COLO668 (cell line): ENCODE measurements at regions not wholly inside any gene's neighbourhood (a gene's known extent, or its start where the extent isn't known, plus 50 kb on each side); places are given as distances from the start of the nearest gene placed in this dataset.

Source experiments
- DNase-seq: peaks from one replicate; lab custom pipeline; 2025; ENCODE audit not compliant: unreplicated experiment; lab: John Stamatoyannopoulos, UW

DNA sequence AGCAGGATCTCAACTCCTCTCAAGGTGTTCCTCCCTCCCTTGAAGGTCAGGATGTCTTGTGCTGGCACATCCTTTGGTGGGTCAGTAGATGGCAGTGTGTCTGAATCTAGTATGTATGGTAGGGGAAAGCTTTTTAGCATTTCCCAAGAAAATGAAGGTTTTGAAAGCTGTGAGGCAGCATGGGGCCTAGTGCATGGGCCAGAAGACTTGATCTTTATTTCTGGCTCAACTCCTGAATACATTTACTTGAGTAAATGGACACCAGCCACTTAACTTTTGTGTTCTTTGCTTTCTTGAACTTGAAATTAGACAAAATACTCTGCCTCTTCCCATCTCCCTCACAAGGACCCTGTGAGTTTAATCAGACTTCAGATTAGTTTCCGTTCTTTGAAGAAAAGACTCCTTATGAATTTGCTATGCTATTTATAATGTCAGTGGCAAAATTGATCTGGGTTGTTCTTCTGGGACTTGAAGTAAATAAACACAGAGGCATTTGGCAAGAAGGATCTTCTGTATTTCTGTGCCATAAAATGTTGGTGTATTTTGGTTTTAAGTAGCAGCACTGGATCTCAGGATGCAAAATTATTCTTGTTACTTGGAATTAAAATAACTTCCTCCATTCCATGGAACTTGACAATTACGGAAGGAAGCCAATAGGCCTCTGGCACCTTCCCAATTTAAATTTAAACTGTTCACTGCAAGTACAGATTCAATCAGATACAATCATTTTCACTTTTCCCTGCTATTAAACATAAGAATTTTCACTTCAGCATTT, 288.8 kb downstream of the CASP12 start:
- DNase-seq: no peak

DNA sequence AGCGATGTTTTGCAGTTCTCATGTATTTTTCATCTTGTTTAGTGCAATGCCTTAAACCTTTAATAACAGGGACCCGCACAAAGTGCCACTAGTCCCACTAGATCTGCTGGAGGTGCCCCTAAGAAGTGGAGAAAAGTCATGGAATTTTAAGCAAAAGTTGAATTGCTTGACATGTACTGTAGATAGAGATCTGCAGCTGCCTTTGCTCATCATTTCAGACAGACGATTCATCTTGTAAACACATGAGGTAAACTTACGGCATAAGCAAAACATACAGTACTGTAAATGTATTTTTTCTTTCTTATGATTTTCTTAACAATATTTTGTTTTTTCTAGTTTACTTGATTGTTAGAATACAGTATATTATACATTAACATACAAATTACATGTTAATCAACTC, 295.6 kb downstream of the CASP12 start:
- DNase-seq: no peak

GRCh38 chr11:104594228-104594958, 303.9 kb downstream of the CASP12 start:
- no peak for DNase-seq

DNA sequence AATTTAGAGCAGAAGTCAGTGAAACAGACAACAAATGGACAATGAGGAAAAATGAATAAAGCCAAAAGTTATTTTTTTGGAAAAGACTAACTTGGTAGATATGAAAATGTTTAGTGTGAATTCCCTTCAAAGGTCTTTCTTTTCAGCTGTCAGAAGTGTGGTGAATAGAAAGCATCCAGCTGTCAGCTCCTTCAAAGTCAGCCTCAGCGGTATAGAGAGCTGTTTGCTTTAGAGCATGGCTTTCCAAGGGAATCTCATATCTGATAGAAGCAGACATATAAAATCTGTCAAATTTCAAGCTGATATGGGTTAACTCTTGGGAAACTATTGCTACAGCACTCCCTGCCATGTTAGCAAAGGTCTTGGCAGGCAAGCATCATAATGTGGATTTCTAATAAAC, 309.3 kb downstream of the CASP12 start:
- DNase-seq: no peak

- no peak for DNase-seq
These were observed 309.8 kb downstream of the CASP12 start for GRCh38 chr11:104588446-104588845.

DNA sequence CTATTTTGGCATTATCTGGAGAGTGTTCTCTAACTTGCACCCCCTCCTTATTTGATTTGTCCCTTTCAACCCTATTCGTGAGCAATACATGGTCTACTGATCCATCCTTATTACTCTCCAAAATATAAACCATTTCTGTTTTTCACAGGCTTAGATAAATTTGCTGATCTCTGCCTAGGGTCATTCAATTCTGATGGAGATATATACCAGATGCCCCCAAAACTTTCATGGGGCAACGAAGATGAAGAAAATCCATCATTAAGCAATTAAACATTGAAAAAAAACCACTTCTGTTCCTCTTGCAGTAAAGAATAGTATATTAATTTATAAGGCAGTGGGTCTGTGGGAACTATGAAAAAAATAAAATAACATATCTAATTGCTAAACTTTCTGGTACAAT, 313.4 kb downstream of the CASP12 start:
- DNase-seq: no peak

DNA sequence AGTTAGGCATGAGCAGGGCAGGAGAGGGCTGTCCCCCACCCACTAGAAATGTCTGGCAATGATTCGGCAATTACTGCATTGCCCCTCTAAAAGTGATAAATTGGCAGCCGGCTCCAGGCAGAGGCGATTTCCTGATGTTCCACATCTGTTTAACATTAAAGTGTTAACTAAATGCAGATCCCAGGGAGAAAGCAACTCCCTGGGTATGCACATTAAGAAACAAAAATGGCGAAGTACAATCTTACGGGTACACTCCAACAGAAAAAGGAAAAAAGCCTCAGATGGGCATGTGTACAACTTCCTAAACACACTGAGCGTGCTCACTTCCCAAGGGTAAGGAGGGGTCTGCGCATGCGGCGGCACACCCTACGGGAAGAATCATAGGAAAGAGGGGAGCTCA, 314.4 kb downstream of the CASP12 start:
- DNase-seq: no peak

- DNase-seq: no peak
These were observed 315.8 kb downstream of the CASP12 start for GRCh38 chr11:104582431-104582830.

- no peak for DNase-seq
These were observed 316.8 kb downstream of the CASP12 start for GRCh38 chr11:104581246-104581980.

- DNase-seq: no peak
These were observed 324.7 kb downstream of the CASP12 start for GRCh38 chr11:104573441-104573990.

- no peak for DNase-seq
These were observed 326.0 kb downstream of the CASP12 start for GRCh38 chr11:104572279-104572678.

- DNase-seq: no peak
These were observed 328.1 kb downstream of the CASP12 start for GRCh38 chr11:104570078-104570701.

DNA sequence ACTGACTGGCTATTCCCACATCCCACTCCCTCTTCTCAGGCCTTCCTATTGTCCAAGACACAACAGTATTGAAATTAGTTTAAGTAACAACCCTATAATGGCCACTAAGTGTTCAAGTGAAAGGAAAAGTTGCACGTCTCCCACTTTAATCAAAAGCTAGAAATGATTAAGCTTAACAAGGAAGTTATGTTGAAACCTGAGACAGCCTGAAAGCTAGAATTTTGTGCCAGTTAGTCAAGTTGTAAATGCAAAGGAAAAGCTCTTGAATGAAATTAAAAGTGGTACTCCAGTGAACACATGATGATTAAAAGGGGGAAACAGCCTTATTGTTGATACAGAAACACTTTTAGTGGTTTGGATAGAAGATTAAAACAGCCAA, 332.7 kb downstream of the CASP12 start:
- DNase-seq: no peak

- no peak for DNase-seq
These were observed 333.2 kb downstream of the CASP12 start for GRCh38 chr11:104564921-104565582.

DNA sequence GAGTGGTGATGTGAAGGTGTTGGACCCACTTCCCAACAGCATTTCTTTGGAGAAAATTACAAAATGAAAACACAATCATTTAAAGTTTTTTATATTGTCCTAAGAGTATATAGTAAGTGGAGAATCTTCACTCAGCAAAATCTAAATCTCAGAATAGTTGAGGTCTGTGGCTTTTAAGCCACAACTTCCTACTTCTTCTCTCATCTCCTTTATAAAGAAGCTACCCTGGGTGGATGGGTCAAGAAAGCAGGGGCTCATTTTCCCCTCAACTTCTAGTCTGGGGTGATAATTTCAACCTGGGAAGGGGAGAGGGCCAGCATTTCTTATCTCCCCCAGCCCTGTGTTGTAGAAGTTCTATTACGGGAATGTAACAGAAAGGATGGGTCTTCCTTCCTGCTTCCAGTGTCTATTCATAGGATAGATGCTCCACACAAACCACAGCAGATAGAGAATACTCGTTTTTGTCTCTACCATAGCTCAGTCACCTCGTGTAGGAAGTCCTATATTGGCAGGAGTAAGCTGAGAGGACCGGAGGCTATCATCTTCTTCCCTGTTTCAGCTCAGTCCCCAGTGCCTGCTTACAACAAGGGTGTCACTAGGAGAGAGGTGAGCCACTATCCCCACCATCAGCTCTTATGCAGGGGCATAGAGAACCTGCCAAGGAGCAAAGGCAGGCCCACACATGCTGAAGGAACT, 341.5 kb downstream of the CASP12 start:
- no peak for DNase-seq

- DNase-seq: no peak
These were observed 349.2 kb downstream of the CASP12 start for GRCh38 chr11:104549019-104549418.

GRCh38 chr11:104547996-104548661, 350.1 kb downstream of the CASP12 start:
- no peak for DNase-seq

DNA sequence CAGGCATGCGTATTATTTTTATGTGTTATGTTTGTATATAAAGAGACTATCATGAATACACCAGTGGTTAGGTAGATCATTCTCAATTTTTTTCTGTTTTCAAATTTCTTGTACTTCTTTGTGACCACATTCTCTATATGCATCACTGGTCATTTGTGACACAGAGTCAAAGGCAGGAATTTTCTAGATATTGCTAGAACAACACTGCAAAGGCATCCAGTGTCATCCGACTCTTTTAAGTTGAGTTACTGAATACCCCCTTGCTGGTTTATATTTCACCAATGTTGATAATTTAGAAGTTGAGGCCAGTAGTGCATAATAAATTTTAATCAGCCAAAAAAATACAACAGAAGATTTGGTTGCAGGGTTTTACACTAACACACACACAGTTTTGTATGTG, 351.8 kb downstream of the CASP12 start:
- DNase-seq: no peak

- no peak for DNase-seq
These were observed 356.6 kb downstream of the CASP12 start for GRCh38 chr11:104541701-104542100.
